HEK293T (cell line): ENCODE measurements at regions not wholly inside any gene's neighbourhood (a gene's known extent, or its start where the extent isn't known, plus 50 kb on each side); places are given as distances from the start of the nearest gene placed in this dataset.

Experiments used
- ARNT ChIP-seq: fragments of 450-650 bp; IDR thresholded peaks from 2 replicates; pipeline ENCODE4 v1.6.1; 2017; ENCODE audit warnings: mild to moderate bottlenecking
- BHLHE40 ChIP-seq: fragments of 450-650 bp; IDR thresholded peaks from 2 replicates; pipeline ENCODE4 v1.6.1; 2016; ENCODE audit warnings: mild to moderate bottlenecking, moderate library complexity, borderline replicate concordance
- FOXK2 ChIP-seq: fragments of 450-650 bp; IDR thresholded peaks from 2 replicates; pipeline ENCODE4 v1.6.1; 2016; ENCODE audit warnings: mild to moderate bottlenecking
- FOXM1 ChIP-seq: fragments of 450-650 bp; IDR thresholded peaks from 2 replicates; pipeline ENCODE4 v1.6.1; 2017; ENCODE audit warnings: mild to moderate bottlenecking, borderline replicate concordance
- TARDBP ChIP-seq: fragments of 450-650 bp; IDR thresholded peaks from 2 replicates; pipeline ENCODE4 v1.6.1; 2016

DNA sequence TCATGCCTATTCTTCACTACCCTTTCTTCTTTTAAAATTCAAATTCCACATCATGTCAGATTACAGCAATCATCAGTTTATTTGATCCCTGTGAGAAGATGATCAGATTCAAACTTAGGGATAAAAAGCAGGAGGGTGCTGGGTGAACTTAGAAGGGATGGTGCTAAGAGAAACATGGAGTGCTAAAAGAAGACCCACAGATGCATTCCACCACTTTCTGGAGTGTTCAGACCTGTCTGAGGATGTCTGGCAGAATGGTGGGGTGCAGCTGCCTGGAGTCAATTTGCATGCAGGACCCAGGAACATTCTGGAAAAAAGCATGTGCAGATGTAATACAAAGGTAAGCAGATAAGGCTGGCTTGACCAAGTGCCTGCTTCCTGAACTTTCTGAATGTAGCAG lies 372.9 kb upstream of the RUNX1 start:
- no peak for TF ChIP-seq TARDBP
- TF ChIP-seq FOXK2 = no peak
- TF ChIP-seq FOXM1 = no peak
- no peak for TF ChIP-seq ARNT
- no peak for TF ChIP-seq BHLHE40
